ENCODE measurements at regions not wholly inside any gene's neighbourhood (a gene's known extent, or its start where the extent isn't known, plus 50 kb on each side); places are given as distances from the start of the nearest gene placed in this dataset.

DNA sequence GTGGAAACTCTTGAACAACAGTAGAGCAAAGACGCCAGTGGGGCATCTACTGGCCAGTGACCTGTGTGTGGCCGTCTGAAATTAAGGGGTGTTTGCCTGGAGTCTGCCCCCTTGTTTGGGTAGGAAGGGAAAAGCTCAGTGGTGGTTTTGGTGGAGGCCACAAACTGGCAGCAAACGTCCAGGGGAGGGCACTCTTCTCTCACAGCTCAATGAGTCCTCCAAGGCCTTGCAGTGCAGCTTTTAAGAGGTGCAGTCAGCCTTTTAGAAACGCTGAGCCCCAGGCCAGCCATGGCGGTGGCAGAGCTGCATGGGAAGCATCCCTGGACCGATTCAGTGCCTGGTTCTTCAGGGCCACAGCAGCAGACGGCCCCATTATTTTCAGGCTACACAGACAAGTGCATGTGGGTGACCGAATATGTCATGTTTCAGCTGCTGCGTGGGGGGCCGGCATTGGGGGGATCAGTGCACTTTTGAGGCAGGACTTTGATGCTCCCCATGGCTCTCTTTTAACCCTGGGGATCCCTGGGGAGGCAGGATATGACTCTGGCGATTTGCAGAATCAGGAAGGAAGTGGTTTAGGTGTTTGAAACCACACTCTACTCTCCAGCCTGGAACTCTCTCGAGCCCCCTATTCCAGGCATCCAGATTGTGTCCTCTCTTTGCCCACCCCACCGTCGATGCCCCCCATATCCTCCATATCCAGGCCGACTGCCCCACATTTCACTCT, 414.0 kb downstream of the PRDM2 start:
- Mint-ChIP-seq H3K27me3 (peaks cover 0 to 43% (median 20%) of the 10 kb centered on the region in 5 donors), H3K4me1 (peaks cover 0 to 9% (median 4%) of the 10 kb centered on the region in 7 donors), H3K9me3 (peaks cover 0 to 7% (median 0%) of the 10 kb centered on the region in 11 donors), H3K27ac (no peak overlapping the region), H3K4me3 (no peak overlapping the region), H3K36me3 (no peaks in the 10 kb centered on the region)
- H3K4me3 ChIP-seq (ENCODE audit: low read length), result no peak overlapping the region
- H3K9me3 ChIP-seq (ENCODE audit: control insufficient read depth in 2 of 3, low read length in 3 of 3), result no peaks in the 10 kb centered on the region
- H3K4me1 ChIP-seq (ENCODE audit: control insufficient read depth in 2 of 2, insufficient read depth in 2 of 2, low read length in 2 of 2), result no peaks in the 10 kb centered on the region
- intact Hi-C loops (cut with micrococcal nuclease), result no loop called here
- DNase-seq, result no peak
- POLR2A ChIA-PET, result no interaction called here
- no peak overlapping the region for H3K27ac ChIP-seq (ENCODE audit: low read depth, low read length)
- ATAC-seq, result no peak
- no peaks in the 10 kb centered on the region for H3K27me3 ChIP-seq (ENCODE audit: control insufficient read depth in 2 of 2, insufficient read depth in 2 of 2, low read length in 2 of 2)
- CTCF ChIA-PET, result interaction anchor here (0.6 kb wide), 1 partner anchor 197 kb away, joined by 3 read pairs; no protein-coding TSS in a partner anchor
- no peaks in the 10 kb centered on the region for H3K36me3 ChIP-seq (ENCODE audit: control insufficient read depth in 2 of 3, insufficient read depth in 3 of 3, low read length in 3 of 3)

DNA sequence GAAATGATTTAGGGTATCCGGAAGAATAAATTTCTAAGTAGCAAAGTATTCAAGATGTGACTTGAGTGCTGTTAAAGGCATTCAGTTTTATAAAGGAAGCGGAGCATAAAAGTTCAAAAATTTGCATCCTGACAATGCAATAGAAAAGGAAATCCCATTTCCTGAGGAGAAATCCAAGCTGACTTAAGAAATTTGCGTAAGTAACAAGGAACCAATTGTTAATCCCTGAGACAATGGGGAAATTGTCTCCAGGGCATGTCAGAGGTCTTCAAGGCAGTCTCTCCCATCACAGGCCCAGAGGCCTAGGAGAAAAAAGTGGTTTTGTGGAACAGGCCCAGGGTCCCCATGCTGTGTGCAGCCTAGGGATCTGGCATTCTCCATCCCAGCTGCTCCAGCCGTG, 416.0 kb downstream of the PRDM2 start:
- no peaks in the 10 kb centered on the region for H3K36me3 ChIP-seq (ENCODE audit: control insufficient read depth in 2 of 3, insufficient read depth in 3 of 3, low read length in 3 of 3)
- peaks cover 0 to 3% (median 0%) of the 10 kb centered on the region in 3 experiments for H3K9me3 ChIP-seq (ENCODE audit: control insufficient read depth in 2 of 3, low read length in 3 of 3)
- Mint-ChIP-seq H3K36me3 (peaks cover 0 to 3% (median 0%) of the 10 kb centered on the region in 5 donors), H3K4me1 (peaks cover 0 to 9% (median 4%) of the 10 kb centered on the region in 7 donors), H3K27me3 (peaks cover 0 to 61% (median 27%) of the 10 kb centered on the region in 5 donors), H3K27ac (no peak overlapping the region), H3K4me3 (no peak overlapping the region), H3K9me3 (peaks cover 0 to 17% (median 6%) of the 10 kb centered on the region in 11 donors)
- POLR2A ChIA-PET, result no interaction called here
- H3K27ac ChIP-seq (ENCODE audit: low read depth, low read length), result no peak overlapping the region
- intact Hi-C loops (cut with micrococcal nuclease), result no loop called here
- no peak for DNase-seq
- H3K27me3 ChIP-seq (ENCODE audit: control insufficient read depth in 2 of 2, insufficient read depth in 2 of 2, low read length in 2 of 2), result no peaks in the 10 kb centered on the region
- no peak overlapping the region for H3K4me3 ChIP-seq (ENCODE audit: low read length)
- H3K4me1 ChIP-seq (ENCODE audit: control insufficient read depth in 2 of 2, insufficient read depth in 2 of 2, low read length in 2 of 2), result no peaks in the 10 kb centered on the region
- CTCF ChIA-PET, result no interaction called here
- ATAC-seq, result no peak

- CTCF ChIA-PET, result no interaction called here
- DNase-seq, result no peak
- peaks cover 0 to 55% (median 29%) of the 10 kb centered on the region in 5 donors for H3K27me3 Mint-ChIP-seq
- Histone ChIP-seq H3K4me1 (ENCODE audit: control insufficient read depth in 2 of 2, insufficient read depth in 2 of 2, low read length in 2 of 2) (no peaks in the 10 kb centered on the region), H3K36me3 (ENCODE audit: control insufficient read depth in 2 of 3, insufficient read depth in 3 of 3, low read length in 3 of 3) (no peaks in the 10 kb centered on the region), H3K9me3 (ENCODE audit: control insufficient read depth in 2 of 3, low read length in 3 of 3) (peaks cover 0 to 5% (median 0%) of the 10 kb centered on the region in 3 experiments), H3K4me3 (ENCODE audit: low read length) (no peak overlapping the region), H3K27ac (ENCODE audit: low read depth, low read length) (no peak overlapping the region), H3K27me3 (ENCODE audit: control insufficient read depth in 2 of 2, insufficient read depth in 2 of 2, low read length in 2 of 2) (no peaks in the 10 kb centered on the region)
- no peak overlapping the region for H3K27ac Mint-ChIP-seq
- peaks cover 0 to 18% (median 9%) of the 10 kb centered on the region in 11 donors for H3K9me3 Mint-ChIP-seq
- intact Hi-C loops (cut with micrococcal nuclease), result no loop called here
- peaks cover 0 to 3% (median 0%) of the 10 kb centered on the region in 5 donors for H3K36me3 Mint-ChIP-seq
- H3K4me3 Mint-ChIP-seq, result no peak overlapping the region
- POLR2A ChIA-PET, result no interaction called here
- no peak for ATAC-seq
- peaks cover 0 to 9% (median 4%) of the 10 kb centered on the region in 7 donors for H3K4me1 Mint-ChIP-seq
Measured at GRCh38 chr1:14117700-14118099, 417.7 kb downstream of the PRDM2 start.

GRCh38 chr1:14118691-14119485, 418.9 kb downstream of the PRDM2 start:
- Histone ChIP-seq H3K4me3 (ENCODE audit: low read length) (no peak overlapping the region), H3K27ac (ENCODE audit: low read depth, low read length) (no peak overlapping the region), H3K9me3 (ENCODE audit: control insufficient read depth in 2 of 3, low read length in 3 of 3) (peaks cover 0 to 5% (median 0%) of the 10 kb centered on the region in 3 experiments), H3K4me1 (ENCODE audit: control insufficient read depth in 2 of 2, insufficient read depth in 2 of 2, low read length in 2 of 2) (no peaks in the 10 kb centered on the region), H3K36me3 (ENCODE audit: control insufficient read depth in 2 of 3, insufficient read depth in 3 of 3, low read length in 3 of 3) (no peaks in the 10 kb centered on the region), H3K27me3 (ENCODE audit: control insufficient read depth in 2 of 2, insufficient read depth in 2 of 2, low read length in 2 of 2) (no peaks in the 10 kb centered on the region)
- Mint-ChIP-seq H3K4me1 (peaks cover 0 to 9% (median 4%) of the 10 kb centered on the region in 7 donors), H3K27me3 (peaks cover 0 to 48% (median 29%) of the 10 kb centered on the region in 5 donors), H3K36me3 (peaks cover 0 to 3% (median 0%) of the 10 kb centered on the region in 5 donors), H3K4me3 (no peak overlapping the region), H3K27ac (no peak overlapping the region), H3K9me3 (peaks cover 0 to 18% (median 9%) of the 10 kb centered on the region in 11 donors)
- POLR2A ChIA-PET, result no interaction called here
- CTCF ChIA-PET, result no interaction called here
- intact Hi-C loops (cut with micrococcal nuclease), result no loop called here
- DNase-seq (no peak), ATAC-seq (no peak)

GRCh38 chr1:14120895-14121294, 420.9 kb downstream of the PRDM2 start:
- Mint-ChIP-seq H3K4me1 (no peaks in the 10 kb centered on the region), H3K27me3 (peaks cover 0 to 57% (median 30%) of the 10 kb centered on the region in 5 donors), H3K9me3 (peaks cover 0 to 18% (median 7%) of the 10 kb centered on the region in 11 donors), H3K36me3 (peaks cover 0 to 3% (median 0%) of the 10 kb centered on the region in 5 donors), H3K4me3 (no peak overlapping the region), H3K27ac (no peak overlapping the region)
- intact Hi-C loops (cut with micrococcal nuclease), result no loop called here
- H3K9me3 ChIP-seq (ENCODE audit: control insufficient read depth in 2 of 3, low read length in 3 of 3), result peaks cover 0 to 5% (median 0%) of the 10 kb centered on the region in 3 experiments
- no peaks in the 10 kb centered on the region for H3K36me3 ChIP-seq (ENCODE audit: control insufficient read depth in 2 of 3, insufficient read depth in 3 of 3, low read length in 3 of 3)
- POLR2A ChIA-PET, result no interaction called here
- DNase-seq (no peak), ATAC-seq (no peak)
- no peaks in the 10 kb centered on the region for H3K4me1 ChIP-seq (ENCODE audit: control insufficient read depth in 2 of 2, insufficient read depth in 2 of 2, low read length in 2 of 2)
- no peaks in the 10 kb centered on the region for H3K27me3 ChIP-seq (ENCODE audit: control insufficient read depth in 2 of 2, insufficient read depth in 2 of 2, low read length in 2 of 2)
- H3K4me3 ChIP-seq (ENCODE audit: low read length), result no peak overlapping the region
- CTCF ChIA-PET, result no interaction called here
- H3K27ac ChIP-seq (ENCODE audit: low read depth, low read length), result no peak overlapping the region

DNA sequence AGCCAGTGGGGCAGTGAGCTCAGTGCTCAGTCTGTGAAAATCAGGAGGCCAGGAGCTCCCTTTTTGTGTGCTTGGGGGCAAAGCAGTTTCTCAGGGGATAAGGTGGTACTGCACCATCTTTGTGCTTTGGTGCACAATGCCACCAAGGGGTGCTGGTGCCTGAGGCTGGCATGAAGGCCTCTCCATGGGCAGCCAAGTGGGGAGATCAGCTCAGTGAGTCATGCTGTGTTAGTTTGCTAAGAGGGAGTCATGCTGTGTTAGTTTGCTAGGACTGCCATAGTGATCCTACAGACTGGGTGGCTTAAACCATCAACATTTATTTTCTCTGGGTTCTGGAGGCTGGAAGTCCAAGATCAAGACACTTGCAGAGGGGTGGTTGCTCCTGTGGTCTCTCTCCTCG, 428.1 kb downstream of the PRDM2 start:
- Mint-ChIP-seq H3K4me3 (no peak overlapping the region), H3K9me3 (peaks cover 0 to 6% (median 0%) of the 10 kb centered on the region in 11 donors), H3K36me3 (no peaks in the 10 kb centered on the region), H3K27me3 (peaks cover 0 to 29% (median 11%) of the 10 kb centered on the region in 5 donors), H3K27ac (no peak overlapping the region), H3K4me1 (no peaks in the 10 kb centered on the region)
- Histone ChIP-seq H3K27ac (ENCODE audit: low read depth, low read length) (no peak overlapping the region), H3K36me3 (ENCODE audit: control insufficient read depth in 2 of 3, insufficient read depth in 3 of 3, low read length in 3 of 3) (no peaks in the 10 kb centered on the region), H3K27me3 (ENCODE audit: control insufficient read depth in 2 of 2, insufficient read depth in 2 of 2, low read length in 2 of 2) (no peaks in the 10 kb centered on the region), H3K4me3 (ENCODE audit: low read length) (no peak overlapping the region), H3K4me1 (ENCODE audit: control insufficient read depth in 2 of 2, insufficient read depth in 2 of 2, low read length in 2 of 2) (no peaks in the 10 kb centered on the region), H3K9me3 (ENCODE audit: control insufficient read depth in 2 of 3, low read length in 3 of 3) (no peaks in the 10 kb centered on the region)
- intact Hi-C loops (cut with micrococcal nuclease), result no loop called here
- POLR2A ChIA-PET, result no interaction called here
- CTCF ChIA-PET, result no interaction called here
- no peak for ATAC-seq
- DNase-seq, result no peak

All from naive thymus-derived CD4-positive, alpha-beta T cell (primary cell).